Loucy (cell line): ENCODE measurements at regions not wholly inside any gene's neighbourhood (a gene's known extent, or its start where the extent isn't known, plus 50 kb on each side); places are given as distances from the start of the nearest gene placed in this dataset.

Source experiments
- EZH2phosphoT487 ChIP-seq: fragments of 200-600 bp; IDR thresholded peaks from 2 replicates; pipeline ENCODE4 v1.6.1; 2018; ENCODE audit warnings: antibody characterized with exemption, mild to moderate bottlenecking, moderate library complexity, borderline replicate concordance
- TF ChIP-seq, protein P1 (sequence below): fragments of 200-600 bp; sonication (generic); conservative IDR thresholded peaks from 2 replicates; pipeline ENCODE4 v1.5.1; 2014; ENCODE audit warnings: mild to moderate bottlenecking, antibody characterized with exemption, low read length

DNA sequence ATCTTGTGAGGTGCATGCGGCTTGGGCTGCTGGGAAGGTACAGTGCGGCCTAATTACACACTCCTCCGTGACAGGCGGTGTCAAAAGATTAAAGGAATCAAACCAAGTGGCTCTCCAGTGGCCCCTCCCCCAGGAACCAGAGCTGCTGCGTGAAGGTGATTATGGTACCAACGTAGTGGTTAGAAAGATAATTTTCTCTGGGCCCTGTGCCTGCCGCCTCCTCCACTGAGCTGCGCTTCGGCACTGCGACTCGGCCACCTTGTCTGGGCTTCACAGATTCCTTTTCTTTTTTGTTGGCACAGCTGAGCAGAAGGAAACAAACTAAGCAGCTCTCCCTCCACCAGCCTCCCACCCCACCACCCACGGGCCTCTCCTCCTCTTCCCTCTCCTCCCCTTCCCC, 113.2 kb upstream of the SDK2 start:
- TF ChIP-seq, protein P1, sequence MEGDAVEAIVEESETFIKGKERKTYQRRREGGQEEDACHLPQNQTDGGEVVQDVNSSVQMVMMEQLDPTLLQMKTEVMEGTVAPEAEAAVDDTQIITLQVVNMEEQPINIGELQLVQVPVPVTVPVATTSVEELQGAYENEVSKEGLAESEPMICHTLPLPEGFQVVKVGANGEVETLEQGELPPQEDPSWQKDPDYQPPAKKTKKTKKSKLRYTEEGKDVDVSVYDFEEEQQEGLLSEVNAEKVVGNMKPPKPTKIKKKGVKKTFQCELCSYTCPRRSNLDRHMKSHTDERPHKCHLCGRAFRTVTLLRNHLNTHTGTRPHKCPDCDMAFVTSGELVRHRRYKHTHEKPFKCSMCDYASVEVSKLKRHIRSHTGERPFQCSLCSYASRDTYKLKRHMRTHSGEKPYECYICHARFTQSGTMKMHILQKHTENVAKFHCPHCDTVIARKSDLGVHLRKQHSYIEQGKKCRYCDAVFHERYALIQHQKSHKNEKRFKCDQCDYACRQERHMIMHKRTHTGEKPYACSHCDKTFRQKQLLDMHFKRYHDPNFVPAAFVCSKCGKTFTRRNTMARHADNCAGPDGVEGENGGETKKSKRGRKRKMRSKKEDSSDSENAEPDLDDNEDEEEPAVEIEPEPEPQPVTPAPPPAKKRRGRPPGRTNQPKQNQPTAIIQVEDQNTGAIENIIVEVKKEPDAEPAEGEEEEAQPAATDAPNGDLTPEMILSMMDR: no peak
- TF ChIP-seq EZH2phosphoT487: no peak
